ENCODE measurements at regions not wholly inside any gene's neighbourhood (a gene's known extent, or its start where the extent isn't known, plus 50 kb on each side); places are given as distances from the start of the nearest gene placed in this dataset.

DNA sequence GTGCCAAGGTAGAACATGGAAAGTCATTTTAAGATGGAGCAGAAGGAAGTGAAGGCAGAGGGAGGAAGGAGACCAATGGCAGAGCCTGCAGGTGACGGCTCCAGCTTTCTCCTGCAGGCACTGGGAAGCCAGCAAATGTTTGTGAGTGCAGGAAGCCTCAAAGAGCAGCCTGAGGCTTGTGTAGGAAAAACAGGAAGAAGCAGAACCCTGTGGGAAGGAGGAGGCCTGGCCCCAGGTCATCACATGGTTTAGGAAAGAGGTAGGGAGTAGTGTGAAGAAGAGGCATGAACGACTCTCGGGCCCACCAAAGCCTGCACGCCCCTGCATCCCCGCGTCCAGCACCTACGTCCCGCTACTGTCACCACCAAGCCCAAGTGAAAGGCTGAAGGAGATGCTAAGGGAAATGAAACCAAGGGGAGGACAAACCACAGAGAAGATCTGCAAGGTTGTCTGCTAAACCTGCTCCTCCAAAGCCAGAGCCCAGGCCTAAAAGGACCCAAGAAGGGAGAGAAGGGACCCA is 151.5 kb downstream of the CHST1 start:
- no peak for DNase-seq

- peak; percentile 41 for DNase-seq
These were observed 152.8 kb downstream of the CHST1 start for GRCh38 chr11:45512471-45513148.

GRCh38 chr11:45511566-45511965 is 153.9 kb downstream of the CHST1 start:
- no peak for DNase-seq

- DNase-seq: no peak
These were observed 157.5 kb downstream of the CHST1 start for GRCh38 chr11:45507916-45508315.

GRCh38 chr11:45503311-45503710 is 162.1 kb downstream of the CHST1 start:
- DNase-seq: no peak

DNA sequence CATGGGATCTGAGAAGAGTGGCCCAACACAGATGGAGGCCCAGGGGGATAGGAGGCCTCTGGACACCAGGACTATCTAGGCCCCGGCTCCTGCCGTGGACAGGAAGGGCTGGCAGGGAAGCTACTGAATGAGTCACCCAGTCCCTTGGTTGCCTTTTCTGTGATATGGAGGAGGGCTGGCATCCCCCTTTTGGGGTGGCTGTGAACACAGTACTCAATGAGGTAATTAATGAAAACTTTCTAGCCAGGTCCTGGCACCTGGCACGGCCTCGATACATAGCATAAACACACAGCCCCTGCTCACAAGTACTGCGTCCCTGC is 163.2 kb downstream of the CHST1 start:
- no peak for DNase-seq

DNA sequence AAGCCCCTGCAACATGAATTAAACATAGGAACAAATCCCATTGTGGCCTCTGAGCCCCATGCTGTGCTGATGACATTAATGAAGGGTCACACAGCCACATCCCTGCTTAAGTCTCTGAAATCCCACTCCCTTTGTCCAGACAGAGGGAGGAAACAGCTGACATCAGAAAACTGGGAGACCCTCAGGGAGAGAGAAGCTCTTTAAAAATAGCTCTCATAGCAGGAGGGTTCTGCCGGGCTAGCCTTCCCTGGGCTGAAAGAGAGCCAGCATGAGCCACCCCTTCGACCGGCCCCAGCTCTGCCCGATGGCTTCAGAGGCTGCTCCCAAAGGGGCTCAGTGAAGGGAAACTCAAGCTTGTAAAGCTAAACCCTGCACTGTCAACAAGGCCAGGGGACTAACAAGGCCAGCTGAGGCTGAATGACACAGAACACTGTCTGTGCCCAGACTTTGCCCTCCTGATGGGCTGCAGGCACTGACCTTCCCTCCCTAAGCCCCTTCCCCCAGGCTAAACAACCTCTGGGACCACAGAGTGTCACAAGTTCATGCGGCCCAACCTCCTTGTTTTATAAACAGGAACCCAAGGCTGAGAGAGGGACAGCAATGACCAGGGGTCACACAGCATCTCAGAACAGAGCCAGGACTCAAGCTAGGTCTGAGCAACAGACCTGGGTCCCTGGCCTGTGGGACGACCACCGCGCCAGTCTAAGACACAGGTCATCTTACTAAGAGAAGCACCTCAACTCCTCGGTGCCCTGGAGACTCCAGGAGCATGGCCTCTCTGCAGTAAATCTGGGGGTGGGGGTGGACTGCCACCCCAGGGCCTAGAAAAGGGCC is 163.8 kb downstream of the CHST1 start:
- no peak for DNase-seq

- no peak for DNase-seq
These were observed 165.0 kb downstream of the CHST1 start for GRCh38 chr11:45500451-45500850.

DNA sequence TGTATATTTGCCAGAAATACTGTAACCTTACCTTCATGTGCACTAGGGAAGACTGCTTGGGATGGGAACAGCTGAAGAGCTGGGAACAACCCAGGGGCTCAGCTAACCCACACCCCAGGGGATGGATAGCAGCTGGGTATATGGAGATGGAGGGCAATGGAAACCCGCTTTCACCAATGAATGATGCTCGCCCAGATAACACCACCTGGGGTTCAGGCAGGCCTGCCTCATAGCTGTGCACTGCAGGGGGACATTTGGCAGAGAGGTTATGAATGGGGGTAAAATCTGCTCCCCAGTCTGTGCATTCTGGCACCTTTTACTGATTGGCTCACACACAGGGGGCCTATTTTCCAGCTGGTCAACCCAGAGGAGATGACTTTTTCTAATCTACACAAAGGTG is 170.7 kb downstream of the CHST1 start:
- no peak for DNase-seq

DNA sequence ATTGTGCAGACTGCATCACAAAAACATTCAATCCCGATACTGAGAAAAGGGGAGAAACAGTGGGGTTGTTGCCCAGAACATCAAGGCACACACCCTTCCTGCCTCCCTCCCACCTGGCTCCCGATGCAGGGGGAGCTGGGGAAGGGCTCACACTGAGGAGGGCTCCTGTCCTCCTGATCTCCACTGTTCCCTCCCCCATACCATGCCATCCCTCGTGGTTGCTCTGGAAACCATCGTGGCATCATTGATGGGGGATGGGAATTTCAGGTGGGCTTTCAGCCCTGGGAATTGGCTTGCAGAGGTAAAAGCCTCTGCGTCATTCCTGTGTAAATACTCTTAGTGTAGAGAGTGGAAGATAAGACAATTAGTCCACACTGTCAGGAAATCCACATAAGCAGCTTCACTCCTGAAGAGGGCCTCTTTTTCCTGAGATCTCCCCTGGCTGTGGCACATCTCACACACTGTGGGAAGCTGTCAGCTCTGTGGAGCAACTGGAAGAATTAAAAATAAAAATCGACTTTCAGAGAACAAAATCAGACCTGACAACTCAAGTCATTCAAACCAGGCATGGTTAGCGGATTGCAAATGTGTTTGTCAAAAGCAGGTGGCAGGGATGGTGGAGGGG is 176.0 kb downstream of the CHST1 start:
- DNase-seq: peak; percentile 68

DNA sequence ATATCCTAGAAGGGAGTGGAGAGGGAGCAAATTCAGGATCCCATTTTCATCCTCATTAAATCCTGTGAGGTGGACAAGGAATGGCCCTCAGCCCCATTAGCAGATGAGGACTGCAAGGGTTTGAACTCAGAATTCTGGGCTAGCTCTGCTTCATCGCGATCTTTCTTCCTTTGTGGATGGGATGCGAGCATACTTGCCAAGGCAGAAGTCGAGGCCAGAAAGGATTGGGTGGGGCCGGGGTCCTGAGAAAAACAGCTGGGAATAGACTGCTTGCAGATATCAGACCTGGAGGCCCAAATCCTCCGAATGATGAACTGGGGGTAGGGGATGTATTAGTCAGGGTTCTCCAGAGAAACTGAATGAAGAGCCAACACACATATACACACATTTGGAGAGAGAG is 179.0 kb downstream of the CHST1 start:
- no peak for DNase-seq

DNA sequence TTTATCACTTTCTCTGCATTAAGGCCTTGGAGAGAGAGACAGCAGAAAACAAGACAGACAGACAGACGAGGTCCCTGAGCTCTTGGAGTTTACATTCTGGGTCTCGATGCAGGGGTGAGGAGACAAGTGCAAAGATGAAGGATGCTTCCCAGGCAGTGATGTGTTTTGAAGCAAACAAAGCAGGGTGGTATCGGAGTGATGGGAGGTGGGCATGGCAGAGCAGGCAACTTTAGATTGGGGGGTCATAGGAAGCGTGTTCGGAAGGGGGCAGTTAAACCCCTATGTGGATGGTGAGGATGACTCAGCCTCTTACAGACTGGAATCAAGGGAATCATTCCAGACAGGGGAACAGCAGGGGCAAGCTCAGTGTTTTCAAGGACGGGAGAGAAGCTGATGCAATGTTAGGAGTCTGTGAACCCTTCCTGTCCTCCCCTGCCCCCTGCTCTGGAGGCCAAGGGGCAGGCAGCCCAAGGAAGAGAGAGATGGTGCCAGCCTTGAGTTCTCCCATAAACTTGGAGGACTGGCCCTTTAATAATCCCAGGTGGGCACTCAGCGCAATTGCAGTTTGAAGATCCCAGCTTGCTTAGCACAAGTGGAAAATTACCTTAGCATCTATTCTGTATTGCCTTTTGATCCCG is 180.2 kb downstream of the CHST1 start:
- no peak for DNase-seq

GRCh38 chr11:45484326-45484883 is 181.0 kb downstream of the CHST1 start:
- DNase-seq: no peak

GRCh38 chr11:45483416-45483815 is 182.0 kb downstream of the CHST1 start:
- no peak for DNase-seq

GRCh38 chr11:45482331-45482730 is 183.1 kb downstream of the CHST1 start:
- DNase-seq: no peak

GRCh38 chr11:45481026-45481425 is 184.4 kb downstream of the CHST1 start:
- no peak for DNase-seq

- DNase-seq: no peak
These were observed 187.8 kb downstream of the CHST1 start for GRCh38 chr11:45477588-45477987.

DNA sequence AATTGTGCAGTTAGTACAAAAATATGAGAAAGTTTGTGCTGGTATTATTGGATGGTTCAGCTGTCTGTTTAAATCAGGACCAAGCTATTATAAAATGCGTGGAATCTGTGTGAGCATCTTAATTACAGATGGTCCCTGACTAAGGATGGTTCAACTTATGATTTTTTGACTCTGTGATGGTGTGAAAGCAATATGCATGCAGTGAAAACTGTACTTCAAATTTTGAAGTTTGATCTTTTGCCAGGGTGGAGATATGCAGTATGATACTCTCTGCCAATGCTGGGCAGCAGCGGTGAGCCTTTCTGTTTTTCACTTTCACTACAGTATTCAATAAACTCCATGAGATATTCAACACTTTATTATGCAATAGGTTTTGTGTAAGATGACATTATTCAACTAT is 189.3 kb downstream of the CHST1 start:
- DNase-seq: no peak

DNA sequence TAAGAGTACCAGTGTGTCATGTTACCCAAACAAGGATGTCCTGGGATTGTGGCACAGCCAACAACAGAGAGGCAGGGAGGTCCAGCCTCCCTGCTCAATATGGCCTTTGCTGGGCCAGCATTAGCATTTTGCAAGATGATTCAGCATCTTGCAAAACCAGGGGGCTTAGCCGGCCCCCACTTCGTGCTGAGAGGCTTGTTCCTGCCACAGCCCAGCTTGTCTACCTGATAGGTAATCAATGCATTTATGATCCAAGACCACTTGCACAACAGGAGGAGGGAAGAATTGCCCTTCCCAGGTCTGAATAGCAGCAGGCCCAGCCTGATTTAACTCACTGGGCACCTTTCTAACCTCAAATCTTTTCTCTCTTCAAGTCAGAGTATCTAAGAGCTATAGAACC is 189.0 kb upstream of the SYT13 start:
- no peak for DNase-seq

DNA sequence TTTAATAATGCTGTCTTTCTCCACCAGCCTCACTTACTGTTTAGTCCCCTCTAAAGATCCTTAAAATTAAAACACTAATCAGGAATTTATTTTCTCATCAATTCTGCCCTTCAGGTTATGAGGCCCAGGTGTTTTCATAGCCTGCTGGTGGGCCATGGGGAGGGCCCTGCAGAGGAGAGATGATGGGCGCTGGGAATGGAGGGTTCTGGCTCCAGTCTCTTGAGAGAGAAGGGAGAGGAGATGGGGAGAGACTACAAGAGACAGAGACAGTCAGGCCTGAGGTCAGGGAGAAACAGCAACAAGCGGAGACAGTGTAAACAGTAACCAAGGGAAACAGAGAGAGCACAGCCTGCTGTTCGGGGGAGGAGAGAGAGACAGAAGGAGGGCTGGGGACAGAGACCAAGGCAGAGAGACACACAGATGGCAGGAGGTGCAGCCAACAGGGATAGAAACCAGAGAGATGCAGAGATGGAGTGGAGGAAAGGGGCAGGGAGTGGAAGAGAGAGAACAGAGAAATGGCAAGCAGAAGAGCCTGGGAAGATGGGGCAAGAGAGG is 187.3 kb upstream of the SYT13 start:
- DNase-seq: peak; percentile 59

- DNase-seq: no peak
These were observed 186.7 kb upstream of the SYT13 start for GRCh38 chr11:45472716-45473317.

DNA sequence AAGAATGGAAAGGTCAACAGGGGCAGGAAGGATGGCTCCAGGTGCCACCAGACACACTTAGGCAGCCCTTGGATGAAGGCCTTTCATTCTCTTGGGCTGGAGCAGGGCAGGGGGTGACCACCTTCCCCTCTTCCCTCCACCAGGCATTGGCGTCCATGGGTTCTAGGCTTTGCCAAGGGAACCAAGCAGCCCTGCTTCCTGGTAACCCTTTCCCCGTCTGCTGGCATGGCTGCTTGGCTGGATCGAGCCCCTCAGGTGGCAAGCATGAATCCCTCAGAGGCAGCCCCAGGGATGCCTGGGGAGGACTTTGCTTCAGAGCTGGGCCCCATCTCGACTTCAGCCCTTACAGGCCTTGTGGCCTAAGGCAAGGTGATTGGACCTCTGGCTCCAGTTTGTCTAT is 185.1 kb upstream of the SYT13 start:
- DNase-seq: no peak

GRCh38 chr11:45470794-45471167 is 184.6 kb upstream of the SYT13 start:
- no peak for DNase-seq

Measured in DMS53 (cell line).